PFSK-1 (cell line): ENCODE measurements at regions not wholly inside any gene's neighbourhood (a gene's known extent, or its start where the extent isn't known, plus 50 kb on each side); places are given as distances from the start of the nearest gene placed in this dataset.

Source experiments
- FOXP2 ChIP-seq: optimal IDR thresholded peaks from 2 replicates; pipeline ENCODE3; 2011; ENCODE audit warnings: borderline replicate concordance, control low read depth, inconsistent platforms; ENCODE audit not compliant: insufficient read depth; ENCODE audit errors: extremely low read length, extremely low read depth
- POLR2AphosphoS5 ChIP-seq: IDR thresholded peaks from 2 replicates; pipeline ENCODE4 v1.6.1; 2012; ENCODE audit warnings: low read depth, mild to moderate bottlenecking, control low read depth, low read length, moderate library complexity
- REST ChIP-seq, 2 experiments: IDR thresholded peaks; 2 replicates each; pipeline versions ENCODE4 v1.6.1 to v1.8.0; 2011 to 2012; ENCODE audit warnings: low read depth in 2 of 2, low read length in 2 of 2, control low read depth in 1 of 2, inconsistent platforms in 1 of 2, mild to moderate bottlenecking in 1 of 2, moderate library complexity in 1 of 2; ENCODE audit not compliant: insufficient read depth in 1 of 2
- SIN3A ChIP-seq: IDR thresholded peaks from 2 replicates; pipeline ENCODE4 v1.6.1; 2012; ENCODE audit warnings: mild to moderate bottlenecking, low read length, moderate library complexity, borderline replicate concordance; ENCODE audit not compliant: insufficient read depth
- TAF1 ChIP-seq: IDR thresholded peaks from 2 replicates; pipeline ENCODE4 v1.6.1; 2012; ENCODE audit warnings: low read length, control low read depth, borderline replicate concordance; ENCODE audit not compliant: insufficient read depth

DNA sequence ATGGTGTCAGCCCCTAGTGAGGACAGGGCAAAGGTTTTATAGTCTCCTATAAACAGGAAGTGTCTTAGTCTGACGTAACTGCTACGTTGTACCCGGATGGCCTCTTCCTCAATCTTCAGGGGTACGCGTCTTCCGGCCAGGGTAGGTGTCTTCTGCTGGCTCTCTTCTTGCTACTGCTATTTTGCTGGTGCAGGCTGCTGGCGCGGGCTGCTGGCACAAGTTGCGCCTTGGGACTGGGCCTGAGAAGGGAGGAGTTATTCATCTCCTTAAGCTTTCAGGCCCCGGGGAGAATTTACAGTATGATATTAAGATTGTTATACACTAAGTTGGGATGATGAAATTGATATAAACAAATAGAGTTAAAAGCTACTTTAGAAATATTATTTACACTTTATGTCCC is 74.4 kb downstream of the HDGFL1 start:
- no peak for TF ChIP-seq POLR2AphosphoS5
- no peak for TF ChIP-seq TAF1
- TF ChIP-seq FOXP2: no peak
- TF ChIP-seq SIN3A: no peak
- TF ChIP-seq REST (IDR thresholded peaks at IDR 0.05; ENCODE audit: insufficient read depth in 1 of 2, low read depth in 2 of 2, low read length in 2 of 2): no peak

DNA sequence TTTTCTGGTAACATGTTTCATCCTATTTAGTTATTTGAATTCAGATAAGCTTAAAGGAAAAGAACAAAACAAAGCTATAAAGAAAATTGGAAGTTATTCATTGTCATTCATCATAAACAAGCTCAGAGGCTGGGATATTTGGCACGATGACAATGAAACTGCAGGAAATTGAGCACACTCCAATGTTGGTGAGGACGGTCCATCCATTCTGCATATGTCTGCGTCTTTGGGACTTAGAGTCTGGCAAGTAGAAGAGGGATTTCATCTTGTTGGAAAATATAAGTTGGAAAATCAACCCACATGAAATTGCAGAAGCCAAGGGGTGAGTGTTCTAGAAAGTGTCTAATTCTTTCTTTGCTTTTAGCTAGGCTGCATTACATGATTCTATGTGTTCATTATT is 78.4 kb downstream of the HDGFL1 start:
- TF ChIP-seq TAF1: no peak
- no peak for TF ChIP-seq SIN3A
- no peak for TF ChIP-seq POLR2AphosphoS5
- no peak for TF ChIP-seq REST (IDR thresholded peaks at IDR 0.05; ENCODE audit: insufficient read depth in 1 of 2, low read depth in 2 of 2, low read length in 2 of 2)
- TF ChIP-seq FOXP2: no peak

DNA sequence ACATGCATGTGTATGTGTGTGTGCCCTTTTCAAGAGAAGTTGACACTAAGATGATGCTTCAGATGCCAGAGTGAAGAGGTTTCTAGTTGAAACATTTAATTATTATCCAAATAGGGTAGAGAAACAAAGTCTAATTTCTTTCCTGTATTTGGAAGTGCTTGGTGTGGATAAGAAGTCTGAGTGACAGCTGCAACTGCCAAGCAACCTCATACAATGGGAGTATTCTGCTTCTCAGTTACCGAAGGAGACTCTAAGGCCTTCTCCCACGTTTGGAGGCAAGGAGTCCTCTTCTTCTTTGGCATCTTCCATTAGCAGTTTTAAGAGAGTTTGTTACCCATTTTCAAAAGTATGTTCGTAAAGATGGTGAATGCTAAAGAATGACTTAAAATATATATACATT is 82.4 kb downstream of the HDGFL1 start:
- TF ChIP-seq REST (IDR thresholded peaks at IDR 0.05; ENCODE audit: insufficient read depth in 1 of 2, low read depth in 2 of 2, low read length in 2 of 2): no peak
- TF ChIP-seq SIN3A: no peak
- TF ChIP-seq FOXP2: no peak
- TF ChIP-seq TAF1: no peak
- no peak for TF ChIP-seq POLR2AphosphoS5

DNA sequence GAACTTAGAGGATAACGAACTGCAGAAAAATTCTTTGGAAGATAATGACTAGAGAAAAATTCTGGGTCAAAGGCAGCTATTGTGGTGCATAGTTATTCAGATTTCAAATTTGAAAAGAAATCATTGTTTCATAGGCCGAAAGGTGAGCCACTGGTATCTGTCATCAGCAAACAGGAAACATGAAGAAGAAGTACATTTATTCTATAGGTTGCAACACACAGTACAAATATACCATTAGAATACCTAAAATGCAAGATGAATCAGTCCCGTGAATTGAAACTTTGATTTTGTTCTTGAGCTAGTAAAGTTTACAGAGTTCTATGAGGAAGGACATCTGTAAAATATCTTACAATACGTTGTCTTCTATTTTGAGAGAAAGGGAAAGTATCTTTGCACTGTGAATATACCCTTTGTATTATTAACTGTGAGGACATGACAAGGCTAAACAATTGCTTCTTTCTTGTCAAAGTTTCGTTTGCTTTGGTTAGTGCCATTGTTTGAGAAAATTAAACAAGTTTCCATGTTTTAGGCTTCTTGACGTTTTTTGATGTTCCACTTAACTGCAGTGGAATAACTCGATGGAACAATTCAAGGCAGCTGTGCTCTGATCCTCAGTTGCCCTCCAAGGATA is 84.7 kb downstream of the HDGFL1 start:
- no peak for TF ChIP-seq POLR2AphosphoS5
- no peak for TF ChIP-seq SIN3A
- no peak for TF ChIP-seq FOXP2
- no peak for TF ChIP-seq REST (IDR thresholded peaks at IDR 0.05; ENCODE audit: insufficient read depth in 1 of 2, low read depth in 2 of 2, low read length in 2 of 2)
- no peak for TF ChIP-seq TAF1
